K562 (cell line): ENCODE measurements at regions not wholly inside any gene's neighbourhood (a gene's known extent, or its start where the extent isn't known, plus 50 kb on each side); places are given as distances from the start of the nearest gene placed in this dataset.

Experiments used
- EP300 ChIP-seq: IDR thresholded peaks from 2 replicates; pipeline ENCODE4 v1.6.1; 2012; ENCODE audit warnings: low read length, improper control_type of control experiment
- IRF2 ChIP-seq: sonication (generic); formaldehyde crosslinking; IDR thresholded peaks from 2 replicates; pipeline ENCODE4 v1.8.1; 2022; ENCODE audit warnings: mild to moderate bottlenecking, missing genetic modification reagents
- PHF8 ChIP-seq: fragments of 200-600 bp; sonication (generic); IDR thresholded peaks from 2 replicates; pipeline ENCODE4 v1.6.1; 2012; ENCODE audit warnings: mixed run types, mild to moderate bottlenecking, inconsistent platforms, low read length, moderate library complexity, borderline replicate concordance
- RNF2 ChIP-seq: sonication (generic); IDR thresholded peaks from 2 replicates; pipeline ENCODE4 v1.6.1; 2016
- TF ChIP-seq, protein P1 (sequence below), 3 experiments: IDR thresholded peaks in 2 of 3; conservative IDR thresholded peaks in 1 of 3; 2 replicates each; pipeline ENCODE4 v1.5.1; 2011 to 2012; ENCODE audit warnings: low read length in 3 of 3, mild to moderate bottlenecking in 3 of 3, control low read depth in 2 of 3, improper control_type of control experiment in 1 of 3, inconsistent platforms in 1 of 3, low read depth in 1 of 3, mixed read lengths in 1 of 3, moderate library complexity in 1 of 3; ENCODE audit not compliant: insufficient read depth in 2 of 3
- TF ChIP-seq, protein P2 (sequence below): sonication (generic); formaldehyde crosslinking; IDR thresholded peaks from 2 replicates; pipeline ENCODE4 v1.8.0; 2022; ENCODE audit warnings: missing genetic modification reagents, mild to moderate bottlenecking, borderline replicate concordance
- TF ChIP-seq, protein P3 (sequence below): fragments of 450-650 bp; formaldehyde crosslinking; IDR thresholded peaks from 2 replicates; pipeline ENCODE4 v1.4.0; 2022; ENCODE audit warnings: missing genetic modification characterization

DNA sequence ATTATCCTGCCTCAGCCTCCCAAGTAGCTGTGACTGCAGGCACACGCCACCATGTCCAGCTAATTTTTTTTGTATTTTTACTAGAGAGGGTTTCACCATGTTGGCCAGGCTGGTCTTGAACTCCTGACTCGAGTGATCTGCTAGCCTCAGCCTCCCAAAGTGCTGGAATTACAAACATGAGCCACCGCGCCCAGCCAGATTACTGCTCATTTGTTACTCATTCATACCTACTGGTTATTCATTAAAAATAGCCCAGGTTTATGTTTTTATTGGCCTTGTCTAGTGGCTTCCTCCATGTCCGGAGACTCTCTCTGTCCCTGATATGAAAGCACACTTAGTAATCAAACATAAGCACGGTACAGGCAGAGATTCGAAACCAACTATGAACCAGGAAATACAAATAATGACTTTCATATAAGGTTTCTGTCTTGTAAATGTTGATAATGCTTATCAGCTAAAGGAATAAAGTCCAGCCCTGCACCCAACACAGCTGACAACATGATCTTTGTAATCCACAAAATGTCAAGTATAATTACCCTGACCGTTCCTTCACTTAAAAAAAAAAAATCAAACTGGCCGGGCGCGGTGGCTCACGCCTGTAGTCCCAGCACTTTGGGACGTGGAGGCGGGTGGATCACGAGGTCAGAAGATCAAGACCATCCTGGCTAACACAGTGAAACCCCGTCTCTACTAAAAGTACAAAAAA, 50.4 kb upstream of the CXADR start:
- TF ChIP-seq EP300 (no peak), PHF8 (no peak), RNF2 (no peak), IRF2 (CRISPR knock-in tag) (no peak)
- TF ChIP-seq, protein P1, sequence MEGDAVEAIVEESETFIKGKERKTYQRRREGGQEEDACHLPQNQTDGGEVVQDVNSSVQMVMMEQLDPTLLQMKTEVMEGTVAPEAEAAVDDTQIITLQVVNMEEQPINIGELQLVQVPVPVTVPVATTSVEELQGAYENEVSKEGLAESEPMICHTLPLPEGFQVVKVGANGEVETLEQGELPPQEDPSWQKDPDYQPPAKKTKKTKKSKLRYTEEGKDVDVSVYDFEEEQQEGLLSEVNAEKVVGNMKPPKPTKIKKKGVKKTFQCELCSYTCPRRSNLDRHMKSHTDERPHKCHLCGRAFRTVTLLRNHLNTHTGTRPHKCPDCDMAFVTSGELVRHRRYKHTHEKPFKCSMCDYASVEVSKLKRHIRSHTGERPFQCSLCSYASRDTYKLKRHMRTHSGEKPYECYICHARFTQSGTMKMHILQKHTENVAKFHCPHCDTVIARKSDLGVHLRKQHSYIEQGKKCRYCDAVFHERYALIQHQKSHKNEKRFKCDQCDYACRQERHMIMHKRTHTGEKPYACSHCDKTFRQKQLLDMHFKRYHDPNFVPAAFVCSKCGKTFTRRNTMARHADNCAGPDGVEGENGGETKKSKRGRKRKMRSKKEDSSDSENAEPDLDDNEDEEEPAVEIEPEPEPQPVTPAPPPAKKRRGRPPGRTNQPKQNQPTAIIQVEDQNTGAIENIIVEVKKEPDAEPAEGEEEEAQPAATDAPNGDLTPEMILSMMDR (IDR thresholded peaks at IDR 0.05 in 2 of 3, conservative IDR thresholded peaks at IDR 0.05 in 1 of 3; ENCODE audit: insufficient read depth in 2 of 3, low read depth in 1 of 3, low read length in 3 of 3), result no peak
- TF ChIP-seq, protein P2, sequence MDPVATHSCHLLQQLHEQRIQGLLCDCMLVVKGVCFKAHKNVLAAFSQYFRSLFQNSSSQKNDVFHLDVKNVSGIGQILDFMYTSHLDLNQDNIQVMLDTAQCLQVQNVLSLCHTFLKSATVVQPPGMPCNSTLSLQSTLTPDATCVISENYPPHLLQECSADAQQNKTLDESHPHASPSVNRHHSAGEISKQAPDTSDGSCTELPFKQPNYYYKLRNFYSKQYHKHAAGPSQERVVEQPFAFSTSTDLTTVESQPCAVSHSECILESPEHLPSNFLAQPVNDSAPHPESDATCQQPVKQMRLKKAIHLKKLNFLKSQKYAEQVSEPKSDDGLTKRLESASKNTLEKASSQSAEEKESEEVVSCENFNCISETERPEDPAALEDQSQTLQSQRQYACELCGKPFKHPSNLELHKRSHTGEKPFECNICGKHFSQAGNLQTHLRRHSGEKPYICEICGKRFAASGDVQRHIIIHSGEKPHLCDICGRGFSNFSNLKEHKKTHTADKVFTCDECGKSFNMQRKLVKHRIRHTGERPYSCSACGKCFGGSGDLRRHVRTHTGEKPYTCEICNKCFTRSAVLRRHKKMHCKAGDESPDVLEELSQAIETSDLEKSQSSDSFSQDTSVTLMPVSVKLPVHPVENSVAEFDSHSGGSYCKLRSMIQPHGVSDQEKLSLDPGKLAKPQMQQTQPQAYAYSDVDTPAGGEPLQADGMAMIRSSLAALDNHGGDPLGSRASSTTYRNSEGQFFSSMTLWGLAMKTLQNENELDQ (CRISPR knock-in tag), result no peak
- TF ChIP-seq, protein P3, sequence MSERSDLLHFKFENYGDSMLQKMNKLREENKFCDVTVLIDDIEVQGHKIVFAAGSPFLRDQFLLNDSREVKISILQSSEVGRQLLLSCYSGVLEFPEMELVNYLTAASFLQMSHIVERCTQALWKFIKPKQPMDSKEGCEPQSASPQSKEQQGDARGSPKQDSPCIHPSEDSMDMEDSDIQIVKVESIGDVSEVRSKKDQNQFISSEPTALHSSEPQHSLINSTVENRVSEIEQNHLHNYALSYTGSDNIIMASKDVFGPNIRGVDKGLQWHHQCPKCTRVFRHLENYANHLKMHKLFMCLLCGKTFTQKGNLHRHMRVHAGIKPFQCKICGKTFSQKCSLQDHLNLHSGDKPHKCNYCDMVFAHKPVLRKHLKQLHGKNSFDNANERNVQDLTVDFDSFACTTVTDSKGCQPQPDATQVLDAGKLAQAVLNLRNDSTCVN (CRISPR knock-in tag), result no peak
